Stimulated activated CD4-positive, alpha-beta T cell treated with anti-CD3 and anti-CD28 coated beads, TNF-alpha, amount 100 ng/mL, for 1 hour (primary cell): ENCODE measurements at regions not wholly inside any gene's neighbourhood (a gene's known extent, or its start where the extent isn't known, plus 50 kb on each side); places are given as distances from the start of the nearest gene placed in this dataset.
"Not testable (repeated sequence)": the region's sequence is repeated elsewhere in the genome, so short reads cannot be mapped to it uniquely, and the experiment has no call there.

Experiments used
- DNase-seq, 3 donors: peaks; one replicate each; pipeline ENCODE4 v3.0.0-alpha.2; 2020; ENCODE audit warnings: low read depth in 3 of 3, low spot score in 1 of 3

- DNase-seq = no peak
Observed at GRCh38 chr2:226098861-226099745, 699.6 kb downstream of the NYAP2 start.

DNA sequence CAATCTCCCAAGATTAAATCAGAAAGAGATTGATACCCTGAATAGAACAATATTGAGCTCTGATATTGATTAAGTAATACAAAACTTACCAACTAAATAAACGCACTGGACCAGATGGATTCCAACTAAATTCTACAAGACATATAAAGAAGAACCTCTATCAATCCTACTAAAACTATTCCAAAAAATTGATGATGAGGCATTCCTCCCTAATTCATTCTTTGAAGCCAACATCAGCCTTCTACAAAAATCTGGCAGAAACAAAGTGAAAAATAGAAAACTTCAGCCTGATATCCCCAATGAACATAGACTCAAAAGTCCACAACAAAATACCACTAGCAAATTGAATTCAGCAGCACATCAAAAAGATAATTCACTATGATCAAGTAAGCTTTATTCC is 695.5 kb downstream of the NYAP2 start:
- no peak for DNase-seq

DNA sequence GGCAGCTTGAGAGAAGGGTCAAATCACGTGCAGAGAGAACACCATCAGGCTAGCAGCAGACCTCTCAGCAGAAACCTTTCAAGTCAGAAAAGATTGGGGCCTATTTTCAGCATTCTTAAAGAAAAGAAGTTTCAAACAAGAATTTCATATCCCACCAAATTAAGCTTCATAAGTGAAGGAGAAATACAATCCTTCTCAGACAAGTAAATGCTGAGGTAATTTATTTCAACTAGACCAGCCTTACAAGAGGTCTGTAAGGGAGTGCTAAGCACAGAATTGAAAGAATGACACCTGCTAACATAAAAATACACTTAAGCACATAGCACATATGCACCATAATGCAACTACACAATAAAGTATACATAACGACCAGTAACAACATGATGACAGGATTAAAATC is 693.9 kb downstream of the NYAP2 start:
- no peak for DNase-seq

DNA sequence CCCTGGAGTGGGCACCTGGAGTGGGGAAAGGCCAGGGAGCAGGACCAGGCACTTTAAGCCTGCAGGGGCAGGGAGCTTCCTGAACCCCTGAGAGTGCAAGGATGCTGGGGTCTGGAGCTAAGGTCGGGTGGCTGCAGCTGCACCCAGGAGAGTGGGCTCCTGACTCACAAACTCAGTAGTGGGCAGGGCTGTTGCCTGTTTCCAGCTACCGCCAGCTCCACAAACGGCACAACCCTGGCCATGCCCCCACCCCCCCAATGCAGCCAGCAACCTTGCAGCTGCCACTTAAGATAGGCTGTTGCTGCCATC is 688.8 kb downstream of the NYAP2 start:
- no peak for DNase-seq

GRCh38 chr2:226087505-226088365 is 688.2 kb downstream of the NYAP2 start:
- no peak for DNase-seq

DNA sequence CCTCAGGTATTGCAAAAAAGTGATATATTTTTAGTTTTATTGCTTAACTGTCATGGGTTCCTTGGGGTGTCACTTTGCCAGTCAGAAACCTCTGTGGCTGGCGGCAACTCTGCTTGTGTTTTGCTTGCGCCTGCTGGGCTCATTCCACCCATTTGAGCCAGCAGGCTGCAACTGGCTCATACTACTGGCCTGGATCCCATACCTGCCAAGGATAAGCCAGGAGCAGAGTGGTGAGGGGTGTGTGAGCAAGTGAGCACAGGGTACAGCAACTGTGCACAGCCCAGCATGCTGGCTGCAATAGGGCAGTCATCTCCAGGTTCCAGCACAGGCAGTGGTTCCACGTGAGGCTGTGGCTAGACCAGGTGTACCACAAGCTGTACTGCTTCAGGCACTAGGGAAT is 687.5 kb downstream of the NYAP2 start:
- DNase-seq = no peak

GRCh38 chr2:226086190-226086589 is 686.7 kb downstream of the NYAP2 start:
- no peak for DNase-seq

DNA sequence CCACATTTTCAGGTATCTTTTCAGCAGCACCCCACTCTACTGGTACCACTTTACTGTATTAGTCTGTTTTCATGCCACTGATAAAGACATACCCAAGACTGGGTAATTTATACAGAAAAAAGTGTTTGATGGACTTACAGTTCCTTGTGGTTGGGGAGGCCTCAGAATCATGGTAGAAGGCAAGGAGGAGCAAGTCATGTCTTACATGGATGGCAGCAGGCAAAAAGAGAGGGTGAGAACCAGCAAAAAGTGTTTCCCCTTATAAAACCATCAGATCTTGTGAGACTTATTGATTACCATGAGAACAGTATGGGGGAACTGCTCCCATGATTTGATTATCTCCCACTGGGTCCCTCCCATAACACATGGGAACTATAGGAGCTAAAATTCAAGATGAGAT is 685.9 kb downstream of the NYAP2 start:
- not testable (repeated sequence) for DNase-seq

DNA sequence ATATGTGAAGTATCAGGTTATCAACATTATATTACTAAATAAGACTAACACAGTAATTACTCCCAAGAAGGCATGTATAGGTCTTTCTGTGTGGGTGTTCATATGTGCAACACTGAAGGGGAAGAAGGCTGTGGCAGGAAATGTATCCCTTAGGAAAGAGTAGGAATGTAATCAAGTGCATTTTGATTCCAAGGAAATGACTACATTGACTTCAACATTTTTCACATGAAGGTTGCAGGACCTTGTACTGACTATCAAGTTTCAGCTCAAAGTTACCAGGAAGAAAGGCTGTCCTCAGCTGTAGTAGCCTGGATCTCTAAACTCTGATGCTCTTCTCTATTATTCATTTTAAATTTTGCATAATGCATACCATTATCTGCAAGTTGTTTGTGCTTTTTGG is 680.8 kb downstream of the NYAP2 start:
- no peak for DNase-seq

DNA sequence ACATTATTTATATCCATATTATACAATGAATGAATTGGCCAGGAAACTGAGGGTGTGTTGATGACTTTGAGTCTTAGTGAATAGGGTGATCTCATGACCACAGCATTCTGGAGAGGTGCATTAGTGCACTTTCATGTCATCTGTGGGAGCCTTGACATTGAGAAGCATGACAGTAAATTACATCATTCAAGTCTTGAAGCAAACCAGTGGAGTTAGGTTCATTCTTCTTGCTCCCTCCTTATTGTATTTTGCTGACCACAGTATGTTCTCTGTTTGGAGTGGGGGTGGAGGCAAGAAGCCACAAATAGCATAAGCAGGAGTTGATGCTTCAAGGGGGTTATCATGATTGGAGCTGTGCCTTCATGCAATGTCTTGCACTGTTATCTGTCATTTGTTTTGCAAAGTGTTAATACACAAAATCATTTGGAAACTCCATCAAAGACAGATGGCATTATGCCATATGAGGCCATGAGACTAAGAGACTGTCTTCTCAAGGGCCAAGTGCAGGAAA is 680.2 kb downstream of the NYAP2 start:
- no peak for DNase-seq

GRCh38 chr2:226079196-226079595 is 679.7 kb downstream of the NYAP2 start:
- no peak for DNase-seq

DNA sequence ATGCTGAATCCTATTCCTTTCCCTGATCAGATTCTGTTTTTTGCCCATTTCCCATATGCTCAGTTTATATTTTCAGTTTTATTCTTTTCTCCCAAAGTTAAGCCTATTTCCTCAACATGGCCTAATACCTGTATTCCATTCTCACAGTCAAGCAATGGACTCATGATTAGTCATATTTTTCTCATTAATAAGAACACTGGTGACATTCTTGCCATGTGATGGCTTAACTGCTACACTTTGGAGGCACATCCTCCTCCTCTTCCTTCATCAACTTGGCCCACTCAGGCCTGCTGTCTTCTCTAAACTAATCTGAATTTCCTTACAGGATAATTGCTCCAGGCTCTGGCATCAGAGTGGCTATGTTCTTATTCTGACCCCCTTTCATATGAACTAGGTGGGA is 679.2 kb downstream of the NYAP2 start:
- no peak for DNase-seq

- no peak for DNase-seq
Observed at GRCh38 chr2:226077841-226078240, 678.3 kb downstream of the NYAP2 start.

GRCh38 chr2:226077031-226077430 is 677.5 kb downstream of the NYAP2 start:
- DNase-seq = no peak

- no peak for DNase-seq
Observed at GRCh38 chr2:226076529-226076928, 677.0 kb downstream of the NYAP2 start.

DNA sequence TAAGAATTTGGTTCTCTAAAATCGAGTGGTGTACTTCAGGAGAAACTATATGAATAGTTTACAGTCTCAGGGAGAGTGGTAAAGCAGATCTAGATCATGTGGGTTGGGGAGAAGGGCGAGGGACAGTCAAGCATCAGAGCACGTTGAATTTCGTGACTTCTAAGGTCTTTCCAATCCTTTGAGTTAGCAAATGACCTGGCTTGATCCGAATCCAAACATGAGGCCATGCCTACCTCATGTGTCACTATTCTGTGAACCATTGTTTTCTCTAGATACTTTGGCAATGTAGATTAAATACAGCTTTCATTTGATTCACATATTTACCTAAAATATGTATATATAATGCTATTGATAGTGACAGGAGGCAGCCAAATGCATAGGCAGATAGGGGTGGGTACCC is 674.9 kb downstream of the NYAP2 start:
- DNase-seq = no peak

- no peak for DNase-seq
Observed at GRCh38 chr2:226073496-226074160, 674.1 kb downstream of the NYAP2 start.

- DNase-seq = no peak
Observed at GRCh38 chr2:226066873-226067272, 667.4 kb downstream of the NYAP2 start.

DNA sequence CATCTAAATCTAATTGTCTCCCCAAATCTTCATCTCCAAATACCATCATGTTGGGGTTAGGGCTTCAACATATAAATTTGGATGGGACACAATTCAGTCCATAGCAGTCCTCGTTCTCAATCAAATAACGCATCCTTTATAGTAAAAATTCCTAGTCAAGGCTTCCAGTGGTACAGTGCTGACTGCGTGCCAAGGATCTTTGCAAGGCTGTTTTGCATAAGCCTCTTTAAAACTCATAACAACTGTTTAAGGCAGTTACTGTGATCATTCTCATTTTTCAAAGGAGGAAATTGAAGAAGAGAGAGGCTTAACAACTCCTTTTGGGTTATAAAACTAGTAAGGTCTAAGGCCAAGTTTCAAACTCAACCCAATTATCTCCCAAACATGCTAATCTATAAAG is 666.9 kb downstream of the NYAP2 start:
- no peak for DNase-seq

DNA sequence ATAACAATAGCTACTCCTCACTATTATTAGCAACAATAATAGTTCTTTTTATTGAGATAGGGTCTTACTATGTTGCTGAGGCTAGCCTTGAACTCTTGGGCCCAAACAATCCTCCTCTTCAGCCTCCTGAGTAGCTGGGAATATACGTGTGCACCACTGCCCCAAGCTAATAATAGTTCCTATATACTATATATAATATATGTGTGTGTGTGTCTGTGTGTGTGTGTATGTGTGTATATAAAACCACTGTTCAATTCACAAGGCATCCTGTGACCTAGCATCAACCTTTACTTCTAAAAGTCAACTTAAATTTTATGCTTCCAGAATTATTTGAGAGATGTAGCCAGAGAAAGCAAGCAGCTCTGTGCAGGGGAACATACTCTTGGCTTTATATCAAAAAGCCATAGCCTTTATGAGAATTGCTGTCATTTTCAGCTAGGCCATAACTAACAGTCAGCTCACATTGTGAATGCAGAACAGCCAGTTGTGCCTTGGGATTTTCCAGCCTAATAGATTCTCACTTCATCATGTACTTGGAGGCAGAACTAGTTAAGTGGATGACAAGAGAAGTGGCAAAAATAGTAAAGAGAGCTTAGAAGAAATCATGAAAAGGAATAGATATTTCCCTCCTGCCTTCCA is 665.5 kb downstream of the NYAP2 start:
- no peak for DNase-seq
